Psoas muscle (tissue), 7 donors: ENCODE measurements at regions not wholly inside any gene's neighbourhood (a gene's known extent, or its start where the extent isn't known, plus 50 kb on each side); places are given as distances from the start of the nearest gene placed in this dataset.

Experiments
- ATAC-seq, 4 donors: fragments of 200-7000 bp; cut with Tn5 transposase; one replicate each; pipeline ENCODE4 v1.9.1; 2020; ENCODE audit warnings: moderate library complexity in 3 of 4, mild to moderate bottlenecking in 2 of 4
- DNase-seq, 2 donors: peaks; one replicate each; pipeline ENCODE4 v3.0.0-alpha.2; 2020
- H3K27ac ChIP-seq: fragments of 200-600 bp; one replicate; pipeline ENCODE4 v1.8.0; 2022
- H3K27me3 ChIP-seq, 3 donors: fragments of 200-600 bp in 1 of 3; one replicate each; pipeline versions ENCODE4 v1.6.1 to v1.8.0; 2013 to 2022; ENCODE audit warnings: low read length in 2 of 3, mild to moderate bottlenecking in 2 of 3, moderate library complexity in 1 of 3; ENCODE audit not compliant: insufficient read depth in 3 of 3
- H3K36me3 ChIP-seq, 2 donors: fragments of 200-600 bp in 1 of 2; one replicate each; pipeline versions ENCODE4 v1.6.1 to v1.8.0; 2013 to 2022; ENCODE audit warnings: low read depth in 1 of 2, mild to moderate bottlenecking in 1 of 2, moderate library complexity in 1 of 2; ENCODE audit not compliant: insufficient read depth in 1 of 2
- H3K4me1 ChIP-seq: fragments of 200-600 bp; one replicate; pipeline ENCODE4 v1.8.0; 2022
- H3K4me3 ChIP-seq: fragments of 200-600 bp; one replicate; pipeline ENCODE4 v1.8.0; 2022; ENCODE audit warnings: mild to moderate bottlenecking
- H3K9me3 ChIP-seq: fragments of 200-600 bp; one replicate; pipeline ENCODE4 v1.8.0; 2022
- CTCF ChIP-seq: fragments of 200-600 bp; IDR thresholded peaks from one replicate; pipeline ENCODE4 v1.8.0; 2022; ENCODE audit warnings: antibody characterized with exemption
- WGBS, 3 donors: extraction: QIAGEN DNeasy Blood & Tissue Kit; methylation state at CpG; one replicate each; pipeline versions ENCODE4 v1.1.6 to v1.1.7; 2013; 5-methylcytosine and 5-hydroxymethylcytosine counted together
- intact Hi-C, 2 donors: fragments of 100-400 bp; cut with DNase I; formaldehyde crosslinking; loops; one replicate each; pipeline versions ENCODE4 v1.11.0 to v1.14.2; 2022
- donor health status: healthy with polysubstance abuse.
- donor health status: DM: no; HTN: no; CAD: no; lungs with moderate emphysema.
- donor health status: Bipolar disorder and iron deficiency.
- donor health status: healthy.
- donor health status: DM: yes; HTN: yes; CAD: no.
- donor health status: DM: no; HTN: no; CAD: no.
- donor health status: DM: yes; HTN: yes; CAD: no.

GRCh38 chr4:154927126-154927680 lies 146.1 kb downstream of the RBM46 start:
- TF ChIP-seq CTCF, result no peak
- DNase-seq, result no peak
- H3K4me1 ChIP-seq, result no peaks in the 10 kb centered on the region
- no peak overlapping the region for H3K4me3 ChIP-seq
- 88 to 95% (median 90%) methylated on average over 3 of the region's 3 CpGs for WGBS, 3 donors
- no peaks in the 10 kb centered on the region for H3K36me3 ChIP-seq
- peaks cover 0 to 1% (median 0%) of the 10 kb centered on the region in 3 donors for H3K27me3 ChIP-seq
- peaks cover under 1% of the 10 kb centered on the region for H3K9me3 ChIP-seq
- no peak for ATAC-seq
- no peak overlapping the region for H3K27ac ChIP-seq
- intact Hi-C loops, result no loop called here

- no peak for DNase-seq
- Histone ChIP-seq H3K27ac (no peak overlapping the region), H3K27me3 (peaks cover 0 to 1% (median 0%) of the 10 kb centered on the region in 3 donors), H3K4me1 (no peaks in the 10 kb centered on the region), H3K36me3 (no peaks in the 10 kb centered on the region), H3K9me3 (peaks cover 5% of the 10 kb centered on the region), H3K4me3 (no peak overlapping the region)
- no peak for TF ChIP-seq CTCF
- 56 to 59% (median 57%) methylated on average over 6 of the region's 6 CpGs for WGBS, 3 donors
- intact Hi-C loops, result no loop called here
- no peak for ATAC-seq
Measured at GRCh38 chr4:154928640-154929257, 147.7 kb downstream of the RBM46 start.

GRCh38 chr4:154936873-154937272 lies 155.8 kb downstream of the RBM46 start:
- TF ChIP-seq CTCF, result no peak
- no peaks in the 10 kb centered on the region for H3K36me3 ChIP-seq
- intact Hi-C loops, result no loop called here
- H3K4me1 ChIP-seq, result no peaks in the 10 kb centered on the region
- 91 to 96% (median 94%) methylated on average over 3 of the region's 3 CpGs for WGBS, 3 donors
- no peak overlapping the region for H3K4me3 ChIP-seq
- no peaks in the 10 kb centered on the region for H3K27me3 ChIP-seq
- DNase-seq (no peak), ATAC-seq (no peak)
- H3K9me3 ChIP-seq, result peaks cover 9% of the 10 kb centered on the region
- H3K27ac ChIP-seq, result no peak overlapping the region

GRCh38 chr4:154939851-154940250 lies 158.8 kb downstream of the RBM46 start:
- no peak for TF ChIP-seq CTCF
- Histone ChIP-seq H3K27me3 (no peaks in the 10 kb centered on the region), H3K36me3 (no peaks in the 10 kb centered on the region), H3K9me3 (no peaks in the 10 kb centered on the region), H3K4me3 (no peak overlapping the region), H3K4me1 (no peaks in the 10 kb centered on the region), H3K27ac (no peak overlapping the region)
- 42 to 53% (median 43%) methylated on average over 3 of the region's 3 CpGs for WGBS, 3 donors
- intact Hi-C loops, result no loop called here
- DNase-seq (no peak), ATAC-seq (no peak)

- no peak overlapping the region for H3K4me3 ChIP-seq
- no peaks in the 10 kb centered on the region for H3K4me1 ChIP-seq
- H3K36me3 ChIP-seq, result no peaks in the 10 kb centered on the region
- no peaks in the 10 kb centered on the region for H3K9me3 ChIP-seq
- intact Hi-C loops, result no loop called here
- H3K27me3 ChIP-seq, result no peaks in the 10 kb centered on the region
- DNase-seq (no peak), ATAC-seq (no peak)
- H3K27ac ChIP-seq, result no peak overlapping the region
- TF ChIP-seq CTCF, result no peak
Measured at GRCh38 chr4:154942176-154942575, 161.1 kb downstream of the RBM46 start.
